ENCODE measurements at regions not wholly inside any gene's neighbourhood (a gene's known extent, or its start where the extent isn't known, plus 50 kb on each side); places are given as distances from the start of the nearest gene placed in this dataset.

GRCh38 chr7:50855526-50855925 lies 72.8 kb upstream of the GRB10 start:
- Histone ChIP-seq H3K27me3 (no peaks in the 10 kb centered on the region), H3K27ac (no peak overlapping the region), H3K9me3 (no peaks in the 10 kb centered on the region), H3K36me3 (no peaks in the 10 kb centered on the region), H3K4me3 (no peak overlapping the region), H3K4me1 (no peaks in the 10 kb centered on the region)
- no peak for TF ChIP-seq CTCF (IDR thresholded peaks at IDR 0.05)
- TF ChIP-seq POLR2A (IDR thresholded peaks at IDR 0.05): no peak
- no peak for TF ChIP-seq POLR2AphosphoS5 (IDR thresholded peaks at IDR 0.05)
- intact Hi-C loops (cut with DNase I; ENCODE audit: low total_unique reads): no loop called here
- DNase-seq (ENCODE audit: low spot score in 2 of 2): no peak

GRCh38 chr7:50854831-50855230 lies 72.1 kb upstream of the GRB10 start:
- intact Hi-C loops (cut with DNase I; ENCODE audit: low total_unique reads): no loop called here
- H3K27me3 ChIP-seq: no peaks in the 10 kb centered on the region
- no peak for DNase-seq (ENCODE audit: low spot score in 2 of 2)

GRCh38 chr7:50854247-50854646 lies 71.6 kb upstream of the GRB10 start:
- no peak for DNase-seq (ENCODE audit: low spot score in 2 of 2)
- no peaks in the 10 kb centered on the region for H3K9me3 ChIP-seq
- no peaks in the 10 kb centered on the region for H3K27me3 ChIP-seq
- H3K36me3 ChIP-seq: no peaks in the 10 kb centered on the region
- H3K4me1 ChIP-seq: no peaks in the 10 kb centered on the region
- TF ChIP-seq POLR2AphosphoS5 (IDR thresholded peaks at IDR 0.05) (no peak), CTCF (IDR thresholded peaks at IDR 0.05) (no peak), POLR2A (IDR thresholded peaks at IDR 0.05) (no peak)
- intact Hi-C loops (cut with DNase I; ENCODE audit: low total_unique reads): no loop called here
- H3K4me3 ChIP-seq: no peak overlapping the region
- no peak overlapping the region for H3K27ac ChIP-seq

More at GRCh38 chr7:50854831-50855230, 72.1 kb upstream of the GRB10 start:
- Histone ChIP-seq H3K27ac (no peak overlapping the region), H3K36me3 (no peaks in the 10 kb centered on the region), H3K4me3 (no peak overlapping the region), H3K4me1 (no peaks in the 10 kb centered on the region), H3K9me3 (no peaks in the 10 kb centered on the region)
- TF ChIP-seq POLR2AphosphoS5 (IDR thresholded peaks at IDR 0.05) (no peak), POLR2A (IDR thresholded peaks at IDR 0.05) (no peak), CTCF (IDR thresholded peaks at IDR 0.05) (no peak)

- no peaks in the 10 kb centered on the region for H3K36me3 ChIP-seq
Measured at GRCh38 chr7:50853311-50853710, 70.6 kb upstream of the GRB10 start.

GRCh38 chr7:50852901-50853300 lies 70.2 kb upstream of the GRB10 start:
- H3K4me3 ChIP-seq: no peak overlapping the region
- H3K27ac ChIP-seq: no peak overlapping the region
- intact Hi-C loops (cut with DNase I; ENCODE audit: low total_unique reads): no loop called here
- no peak for TF ChIP-seq POLR2AphosphoS5 (IDR thresholded peaks at IDR 0.05)
- no peak for TF ChIP-seq POLR2A (IDR thresholded peaks at IDR 0.05)
- TF ChIP-seq CTCF (IDR thresholded peaks at IDR 0.05): no peak
- no peaks in the 10 kb centered on the region for H3K36me3 ChIP-seq
- no peaks in the 10 kb centered on the region for H3K9me3 ChIP-seq
- DNase-seq (ENCODE audit: low spot score in 2 of 2): no peak
- H3K4me1 ChIP-seq: no peaks in the 10 kb centered on the region
- H3K27me3 ChIP-seq: no peaks in the 10 kb centered on the region

More at GRCh38 chr7:50853311-50853710, 70.6 kb upstream of the GRB10 start:
- Histone ChIP-seq H3K4me3 (no peak overlapping the region), H3K9me3 (no peaks in the 10 kb centered on the region), H3K4me1 (no peaks in the 10 kb centered on the region), H3K27ac (no peak overlapping the region), H3K27me3 (no peaks in the 10 kb centered on the region)
- no peak for TF ChIP-seq POLR2A (IDR thresholded peaks at IDR 0.05)
- no peak for TF ChIP-seq CTCF (IDR thresholded peaks at IDR 0.05)
- TF ChIP-seq POLR2AphosphoS5 (IDR thresholded peaks at IDR 0.05): no peak
- intact Hi-C loops (cut with DNase I; ENCODE audit: low total_unique reads): no loop called here
- DNase-seq (ENCODE audit: low spot score in 2 of 2): no peak

Data from breast epithelium (tissue), 4 donors.